Ovary (tissue), 3 donors: ENCODE measurements at regions not wholly inside any gene's neighbourhood (a gene's known extent, or its start where the extent isn't known, plus 50 kb on each side); places are given as distances from the start of the nearest gene placed in this dataset.

Experiments used
- POLR2A ChIP-seq: fragments of 450-650 bp; IDR thresholded peaks from one replicate; pipeline ENCODE4 v1.6.1; 2017; ENCODE audit warnings: antibody characterized with exemption, mild to moderate bottlenecking, moderate library complexity
- TF ChIP-seq, protein P1 (sequence below), 3 donors: fragments of 450-650 bp in 2 of 3; fragments of 200-600 bp in 1 of 3; IDR thresholded peaks; one replicate each; pipeline versions ENCODE4 v1.5.1 to v1.8.0; 2016 to 2022; ENCODE audit warnings: antibody characterized with exemption in 3 of 3, mild to moderate bottlenecking in 1 of 3
- donor health status: DM: no; HTN: no; CAD: no.

DNA sequence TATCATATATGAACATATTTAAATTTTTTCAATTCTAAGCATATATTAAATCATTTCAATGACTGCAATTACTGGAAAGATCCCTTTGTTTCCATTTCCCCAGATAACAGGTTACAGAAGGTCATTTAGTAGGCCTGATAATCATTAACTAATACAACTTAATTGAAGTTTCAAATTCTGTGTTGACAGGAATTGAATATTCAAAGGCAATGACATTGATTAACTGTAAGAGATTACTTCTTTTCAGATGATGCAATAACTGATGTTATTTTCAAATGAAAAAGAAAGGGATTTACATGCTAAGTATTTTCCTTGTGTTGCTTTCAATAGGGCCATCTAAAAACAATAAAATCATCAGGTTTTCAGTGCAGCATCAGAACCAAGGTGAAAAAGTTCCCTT, 81.1 kb upstream of the ENPEP start:
- TF ChIP-seq, protein P1, sequence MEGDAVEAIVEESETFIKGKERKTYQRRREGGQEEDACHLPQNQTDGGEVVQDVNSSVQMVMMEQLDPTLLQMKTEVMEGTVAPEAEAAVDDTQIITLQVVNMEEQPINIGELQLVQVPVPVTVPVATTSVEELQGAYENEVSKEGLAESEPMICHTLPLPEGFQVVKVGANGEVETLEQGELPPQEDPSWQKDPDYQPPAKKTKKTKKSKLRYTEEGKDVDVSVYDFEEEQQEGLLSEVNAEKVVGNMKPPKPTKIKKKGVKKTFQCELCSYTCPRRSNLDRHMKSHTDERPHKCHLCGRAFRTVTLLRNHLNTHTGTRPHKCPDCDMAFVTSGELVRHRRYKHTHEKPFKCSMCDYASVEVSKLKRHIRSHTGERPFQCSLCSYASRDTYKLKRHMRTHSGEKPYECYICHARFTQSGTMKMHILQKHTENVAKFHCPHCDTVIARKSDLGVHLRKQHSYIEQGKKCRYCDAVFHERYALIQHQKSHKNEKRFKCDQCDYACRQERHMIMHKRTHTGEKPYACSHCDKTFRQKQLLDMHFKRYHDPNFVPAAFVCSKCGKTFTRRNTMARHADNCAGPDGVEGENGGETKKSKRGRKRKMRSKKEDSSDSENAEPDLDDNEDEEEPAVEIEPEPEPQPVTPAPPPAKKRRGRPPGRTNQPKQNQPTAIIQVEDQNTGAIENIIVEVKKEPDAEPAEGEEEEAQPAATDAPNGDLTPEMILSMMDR (IDR thresholded peaks at IDR 0.05) = no peak
- no peak for TF ChIP-seq POLR2A
